A673 (cell line): ENCODE measurements at regions not wholly inside any gene's neighbourhood (a gene's known extent, or its start where the extent isn't known, plus 50 kb on each side); places are given as distances from the start of the nearest gene placed in this dataset.
"Not testable (repeated sequence)": the region's sequence is repeated elsewhere in the genome, so short reads cannot be mapped to it uniquely, and the experiment has no call there.

Experiments used
- BruUV-seq: library from RNA; stranded (reverse); fragments of 400-500 nt; replicated peaks from 2 replicates; lab custom pipeline; 2021; lab: Mats Ljungman, UMichigan
- CTCF ChIA-PET: fragments of 300-600 bp; sonication (Branson Sonifier 250); formaldehyde crosslinking; loops from one replicate; lab custom pipeline; 2022; ENCODE audit warnings: antibody characterized with exemption; lab: Charles Lee
- POLR2A ChIA-PET: fragments of 300-600 bp; sonication (Branson Sonifier 250); formaldehyde crosslinking; loops from one replicate; lab custom pipeline; 2022; ENCODE audit warnings: antibody characterized with exemption; ENCODE audit not compliant: low non-redundant PET; lab: Charles Lee
- DNase-seq: peaks from one replicate; pipeline ENCODE4 v3.0.0-alpha.2; 2015; ENCODE audit warnings: low spot score
- H3K27ac ChIP-seq: fragments of 200-600 bp; sonication (generic); 2 replicates; pipeline ENCODE4 v1.5.1; 2016; ENCODE audit warnings: mixed run types, low read depth, mild to moderate bottlenecking, mixed read lengths, antibody characterized with exemption, low read length; ENCODE audit not compliant: poor library complexity, severe bottlenecking
- H3K27me3 ChIP-seq: fragments of 200-600 bp; sonication (generic); replicated peaks from 2 replicates; pipeline ENCODE4 v1.6.1; 2017; ENCODE audit warnings: mixed run types, low read depth, mild to moderate bottlenecking, mixed read lengths, antibody characterized with exemption, low read length; ENCODE audit not compliant: insufficient read depth, poor library complexity
- H3K36me3 ChIP-seq: fragments of 200-600 bp; sonication (generic); 2 replicates; pipeline ENCODE4 v1.6.1; 2016; ENCODE audit warnings: mixed run types, mild to moderate bottlenecking, mixed read lengths, antibody characterized with exemption, low read length; ENCODE audit not compliant: insufficient read depth, poor library complexity, severe bottlenecking
- H3K4me1 ChIP-seq: fragments of 200-600 bp; sonication (generic); 2 replicates; pipeline ENCODE4 v1.6.1; 2017; ENCODE audit warnings: mixed run types, mild to moderate bottlenecking, mixed read lengths, antibody characterized with exemption, low read length; ENCODE audit not compliant: insufficient read depth, poor library complexity, severe bottlenecking
- H3K4me3 ChIP-seq: fragments of 200-600 bp; sonication (generic); 2 replicates; pipeline ENCODE4 v1.5.1; 2016; ENCODE audit warnings: low read depth, mixed run types, mild to moderate bottlenecking, mixed read lengths, low read length; ENCODE audit not compliant: poor library complexity, severe bottlenecking
- H3K9me3 ChIP-seq: fragments of 200-600 bp; sonication (generic); 2 replicates; pipeline ENCODE4 v1.6.1; 2016; ENCODE audit warnings: mixed run types, low read depth, mild to moderate bottlenecking, mixed read lengths, antibody characterized with exemption, low read length; ENCODE audit not compliant: poor library complexity, severe bottlenecking
- CTCF ChIP-seq: fragments of 300-800, 200-600 bp; sonication (generic); conservative IDR thresholded peaks from 2 replicates; pipeline ENCODE4 v1.5.1; 2017; ENCODE audit warnings: low read depth, mild to moderate bottlenecking, antibody characterized with exemption, low read length, moderate library complexity, mixed read lengths
- EZH2 ChIP-seq: fragments of 200-600 bp; sonication (generic); IDR thresholded peaks from 2 replicates; pipeline ENCODE4 v1.6.1; 2017; ENCODE audit warnings: borderline replicate concordance, low read depth, mild to moderate bottlenecking, mixed read lengths, antibody characterized with exemption, low read length; ENCODE audit not compliant: poor library complexity, severe bottlenecking
- intact Hi-C: fragments of 100-400 bp; cut with micrococcal nuclease; formaldehyde crosslinking; loops from one replicate; pipeline ENCODE4 v1.10.0; 2022; ENCODE audit not compliant: unreplicated experiment

GRCh38 chr4:138774940-138775339, 240.6 kb upstream of the NOCT start:
- Histone ChIP-seq H3K4me3 (no peak overlapping the region), H3K27ac (no peak overlapping the region), H3K36me3 (no peaks in the 10 kb centered on the region), H3K27me3 (no peaks in the 10 kb centered on the region), H3K4me1 (no peaks in the 10 kb centered on the region), H3K9me3 (no peaks in the 10 kb centered on the region)
- no peak for DNase-seq
- ChIA-PET POLR2A (no interaction called here), CTCF (no interaction called here)
- BruUV-seq: no TSS peak
- intact Hi-C loops: no loop called here
- TF ChIP-seq CTCF (no peak), EZH2 (no peak)

DNA sequence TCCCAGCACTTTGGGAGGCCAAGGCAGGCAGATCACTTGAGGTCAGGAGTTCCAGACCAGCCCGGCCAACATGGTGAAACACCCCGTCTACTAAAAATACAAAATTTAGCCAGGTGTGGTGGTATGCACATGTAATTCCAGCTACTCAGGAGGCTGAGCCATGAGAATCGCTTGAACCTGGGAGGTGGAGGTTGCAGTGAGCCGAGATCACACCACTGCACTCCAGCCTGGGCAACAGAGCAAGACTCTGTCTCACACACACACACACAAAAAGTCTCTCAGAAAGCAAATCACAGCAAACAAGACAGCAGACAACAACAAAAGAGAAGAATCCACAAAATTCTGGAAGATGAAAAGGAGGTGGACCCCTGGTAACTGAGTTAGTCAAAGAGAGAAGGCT, 241.5 kb upstream of the NOCT start:
- BruUV-seq, DNase-seq, H3K9me3 ChIP-seq, H3K4me1 ChIP-seq, POLR2A ChIA-PET, H3K27ac ChIP-seq, intact Hi-C loops, H3K27me3 ChIP-seq, H3K4me3 ChIP-seq, CTCF ChIA-PET, H3K36me3 ChIP-seq: not testable (repeated sequence)

GRCh38 chr4:138773321-138773720, 242.3 kb upstream of the NOCT start:
- no peaks in the 10 kb centered on the region for H3K9me3 ChIP-seq
- H3K4me3 ChIP-seq: no peak overlapping the region
- POLR2A ChIA-PET: no interaction called here
- CTCF ChIA-PET: no interaction called here
- intact Hi-C loops: no loop called here
- H3K27me3 ChIP-seq: no peaks in the 10 kb centered on the region
- DNase-seq: no peak
- no peaks in the 10 kb centered on the region for H3K36me3 ChIP-seq
- H3K27ac ChIP-seq: no peak overlapping the region
- BruUV-seq: no TSS peak
- TF ChIP-seq CTCF: no peak
- TF ChIP-seq EZH2: no peak
- H3K4me1 ChIP-seq: no peaks in the 10 kb centered on the region

DNA sequence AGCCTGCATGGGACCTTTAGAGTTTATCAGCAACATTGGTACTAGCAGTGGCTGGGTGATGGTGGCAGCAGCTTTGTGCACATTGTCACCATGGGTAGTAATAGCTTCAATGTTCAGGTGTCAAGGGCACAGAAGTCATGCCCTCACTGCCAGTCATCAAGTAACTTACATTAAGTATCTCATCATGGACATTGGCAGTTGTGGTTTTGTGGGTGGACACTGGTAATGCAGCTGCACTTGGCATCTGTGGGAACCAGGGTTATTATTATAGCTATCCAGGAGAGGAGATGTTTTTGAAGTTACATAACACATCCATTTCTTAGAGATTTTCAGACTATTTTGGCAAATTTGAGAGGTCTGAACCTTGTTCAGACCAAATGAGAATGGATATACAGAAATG, 243.2 kb upstream of the NOCT start:
- intact Hi-C loops: no loop called here
- CTCF ChIA-PET: no interaction called here
- DNase-seq: no peak
- no peaks in the 10 kb centered on the region for H3K36me3 ChIP-seq
- H3K4me3 ChIP-seq: no peak overlapping the region
- TF ChIP-seq CTCF (no peak), EZH2 (no peak)
- no peak overlapping the region for H3K27ac ChIP-seq
- no TSS peak for BruUV-seq
- POLR2A ChIA-PET: no interaction called here
- no peaks in the 10 kb centered on the region for H3K4me1 ChIP-seq
- H3K9me3 ChIP-seq: no peaks in the 10 kb centered on the region
- no peaks in the 10 kb centered on the region for H3K27me3 ChIP-seq
